Thyroid gland (tissue), 4 donors: ENCODE measurements at regions not wholly inside any gene's neighbourhood (a gene's known extent, or its start where the extent isn't known, plus 50 kb on each side); places are given as distances from the start of the nearest gene placed in this dataset.

Experiments
- DNase-seq, 2 donors: peaks; one replicate each; pipeline ENCODE4 v3.0.0-alpha.2; 2019
- H3K27ac ChIP-seq, 3 donors: fragments of 200-600 bp; sonication (generic); 1 replicate in 2 of 3; 2 replicates in 1 of 3; pipeline ENCODE4 v1.5.1; 2016 to 2019; ENCODE audit warnings: mild to moderate bottlenecking in 1 of 3, moderate library complexity in 1 of 3
- H3K27me3 ChIP-seq: fragments of 200-600 bp; sonication (generic); one replicate; pipeline ENCODE4 v1.5.1; 2019
- H3K36me3 ChIP-seq, 2 donors: fragments of 200-600 bp; sonication (generic); one replicate each; pipeline ENCODE4 v1.5.1; 2016 to 2019
- H3K4me1 ChIP-seq, 2 donors: fragments of 200-600 bp; sonication (generic); one replicate each; pipeline ENCODE4 v1.5.1; 2017 to 2019
- H3K4me3 ChIP-seq, 3 donors: fragments of 200-600 bp; sonication (generic); replicated peaks in 1 of 3; 1 replicate in 2 of 3; 2 replicates in 1 of 3; pipeline ENCODE4 v1.5.1; 2016; ENCODE audit warnings: mild to moderate bottlenecking in 1 of 3
- H3K9me3 ChIP-seq: fragments of 200-600 bp; sonication (generic); one replicate; pipeline ENCODE4 v1.5.1; 2017
- POLR2A ChIP-seq, 2 donors: fragments of 450-650 bp; IDR thresholded peaks; one replicate each; pipeline ENCODE4 v1.6.1; 2017; ENCODE audit warnings: antibody characterized with exemption in 2 of 2, mild to moderate bottlenecking in 2 of 2, moderate library complexity in 1 of 2
- WGBS, 2 donors: methylation state at CpG; one replicate each; pipeline ENCODE4 v1.1.5; 2017; 5-methylcytosine and 5-hydroxymethylcytosine counted together
- intact Hi-C: fragments of 100-400 bp; cut with DNase I; formaldehyde crosslinking; loops from one replicate; pipeline ENCODE4 v1.15.1; 2023
- TF ChIP-seq, protein P1 (sequence below), 6 experiments: fragments of 200-600 bp in 3 of 6; fragments of 450-650 bp in 3 of 6; sonication (generic) in 3 of 6; IDR thresholded peaks; one replicate each; pipeline ENCODE4 v1.5.1; 2016 to 2019; ENCODE audit warnings: antibody characterized with exemption in 6 of 6, mild to moderate bottlenecking in 2 of 6, inconsistent platforms in 1 of 6, moderate library complexity in 1 of 6

DNA sequence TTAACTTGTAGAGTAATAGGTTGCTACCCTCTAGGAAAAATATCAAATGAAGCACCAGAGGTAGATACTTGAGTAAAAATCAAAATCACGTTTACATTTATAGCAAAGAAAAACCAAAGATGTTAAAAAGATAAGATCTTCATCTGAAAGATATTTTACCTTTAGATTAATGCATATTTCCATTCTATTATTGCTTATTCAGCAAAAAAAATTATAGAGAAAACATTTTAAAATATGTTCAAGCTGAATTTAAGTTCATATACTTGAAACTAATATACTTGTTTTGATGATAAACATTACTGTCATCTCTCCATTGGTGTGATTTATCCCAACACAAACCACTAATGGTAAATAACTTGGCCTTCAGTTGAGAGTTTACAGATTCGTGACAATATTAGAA lies 422.3 kb downstream of the CAAP1 start:
- WGBS, 2 donors, result 76 to 80% methylated on average over 2 of the region's 2 CpGs
- Histone ChIP-seq H3K9me3 (no peaks in the 10 kb centered on the region), H3K36me3 (no peaks in the 10 kb centered on the region), H3K27me3 (no peaks in the 10 kb centered on the region), H3K27ac (no peak overlapping the region), H3K4me3 (no peak overlapping the region), H3K4me1 (no peaks in the 10 kb centered on the region)
- TF ChIP-seq, protein P1, sequence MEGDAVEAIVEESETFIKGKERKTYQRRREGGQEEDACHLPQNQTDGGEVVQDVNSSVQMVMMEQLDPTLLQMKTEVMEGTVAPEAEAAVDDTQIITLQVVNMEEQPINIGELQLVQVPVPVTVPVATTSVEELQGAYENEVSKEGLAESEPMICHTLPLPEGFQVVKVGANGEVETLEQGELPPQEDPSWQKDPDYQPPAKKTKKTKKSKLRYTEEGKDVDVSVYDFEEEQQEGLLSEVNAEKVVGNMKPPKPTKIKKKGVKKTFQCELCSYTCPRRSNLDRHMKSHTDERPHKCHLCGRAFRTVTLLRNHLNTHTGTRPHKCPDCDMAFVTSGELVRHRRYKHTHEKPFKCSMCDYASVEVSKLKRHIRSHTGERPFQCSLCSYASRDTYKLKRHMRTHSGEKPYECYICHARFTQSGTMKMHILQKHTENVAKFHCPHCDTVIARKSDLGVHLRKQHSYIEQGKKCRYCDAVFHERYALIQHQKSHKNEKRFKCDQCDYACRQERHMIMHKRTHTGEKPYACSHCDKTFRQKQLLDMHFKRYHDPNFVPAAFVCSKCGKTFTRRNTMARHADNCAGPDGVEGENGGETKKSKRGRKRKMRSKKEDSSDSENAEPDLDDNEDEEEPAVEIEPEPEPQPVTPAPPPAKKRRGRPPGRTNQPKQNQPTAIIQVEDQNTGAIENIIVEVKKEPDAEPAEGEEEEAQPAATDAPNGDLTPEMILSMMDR (IDR thresholded peaks at IDR 0.05), result no peak
- intact Hi-C loops, result no loop called here
- no peak for DNase-seq

DNA sequence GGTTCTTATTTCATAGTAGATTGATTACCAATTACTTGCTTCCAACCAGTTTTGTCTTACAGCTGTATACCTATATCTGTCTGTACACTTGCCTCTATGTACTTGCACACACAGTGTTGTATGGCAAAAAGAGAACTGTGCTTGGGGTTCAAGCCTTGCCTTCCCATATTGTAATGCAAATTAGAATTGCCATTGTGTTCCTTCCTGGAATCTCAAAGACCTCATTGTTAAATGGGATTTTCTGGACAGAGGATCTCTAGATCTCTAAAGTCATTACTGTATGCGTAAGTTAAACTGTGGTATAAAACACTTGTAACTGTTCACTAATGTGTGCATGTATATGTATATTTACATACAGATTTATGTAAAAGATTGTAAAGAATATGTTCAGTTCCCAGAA lies 428.8 kb downstream of the CAAP1 start:
- WGBS, 2 donors, result 93 to 97% methylated on average over 1 of the region's 1 CpG
- intact Hi-C loops, result no loop called here
- no peak overlapping the region for H3K27ac ChIP-seq
- H3K4me1 ChIP-seq, result no peaks in the 10 kb centered on the region
- no peaks in the 10 kb centered on the region for H3K36me3 ChIP-seq
- no peaks in the 10 kb centered on the region for H3K9me3 ChIP-seq
- H3K27me3 ChIP-seq, result no peaks in the 10 kb centered on the region
- no peak for TF ChIP-seq POLR2A (IDR thresholded peaks at IDR 0.05)
- TF ChIP-seq, protein P1 (IDR thresholded peaks at IDR 0.05), result no peak
- DNase-seq, result no peak
- no peak overlapping the region for H3K4me3 ChIP-seq

DNA sequence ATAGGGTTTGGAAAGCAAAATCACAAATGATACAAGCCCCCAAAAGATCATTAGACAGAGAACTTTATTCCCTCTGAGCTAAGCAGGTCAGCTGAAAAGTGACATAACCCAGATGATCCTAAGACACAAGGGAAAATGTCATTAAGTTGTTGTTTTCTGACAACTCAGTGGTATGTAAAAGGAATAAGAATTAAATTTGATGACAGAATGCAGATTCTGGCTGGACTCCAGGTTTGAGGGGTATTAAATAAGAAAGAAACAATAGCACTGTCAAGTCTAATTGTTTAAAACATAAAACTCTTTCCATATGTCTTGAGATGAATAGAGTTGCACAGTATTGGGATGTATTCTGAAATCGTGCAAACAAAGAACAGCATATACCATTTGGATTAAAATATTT lies 429.9 kb downstream of the CAAP1 start:
- no peaks in the 10 kb centered on the region for H3K4me1 ChIP-seq
- no peaks in the 10 kb centered on the region for H3K27me3 ChIP-seq
- no peaks in the 10 kb centered on the region for H3K36me3 ChIP-seq
- H3K27ac ChIP-seq, result no peak overlapping the region
- WGBS, 2 donors, result 75% methylated on average over 1 of the region's 1 CpG
- TF ChIP-seq, protein P1 (IDR thresholded peaks at IDR 0.05), result no peak
- no peak for TF ChIP-seq POLR2A (IDR thresholded peaks at IDR 0.05)
- intact Hi-C loops, result no loop called here
- no peaks in the 10 kb centered on the region for H3K9me3 ChIP-seq
- DNase-seq, result no peak
- no peak overlapping the region for H3K4me3 ChIP-seq

DNA sequence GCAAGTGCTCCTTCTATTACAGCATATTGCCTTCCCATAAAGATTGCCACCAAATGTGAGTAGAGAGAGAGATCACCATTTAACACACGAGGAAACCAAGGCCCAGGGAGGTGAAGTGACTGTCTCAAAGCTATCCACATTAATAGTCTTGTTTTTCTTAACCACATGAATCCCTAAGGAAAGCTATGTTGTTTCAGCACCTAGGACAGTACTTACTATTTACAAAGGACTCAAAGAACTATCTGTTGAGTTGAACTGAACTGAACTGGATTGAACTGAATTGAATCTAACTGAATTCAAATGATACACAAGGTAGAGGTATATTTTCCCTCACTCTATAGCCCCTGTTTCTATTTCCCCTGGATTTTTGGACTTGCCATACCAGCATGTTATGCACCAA lies 430.4 kb downstream of the CAAP1 start:
- Histone ChIP-seq H3K27me3 (no peaks in the 10 kb centered on the region), H3K27ac (no peak overlapping the region), H3K4me1 (no peaks in the 10 kb centered on the region), H3K9me3 (no peaks in the 10 kb centered on the region), H3K4me3 (no peak overlapping the region), H3K36me3 (no peaks in the 10 kb centered on the region)
- intact Hi-C loops, result no loop called here
- 45 to 48% methylated on average over 1 of the region's 1 CpG for WGBS, 2 donors
- TF ChIP-seq, protein P1 (IDR thresholded peaks at IDR 0.05), result no peak
- no peak for TF ChIP-seq POLR2A (IDR thresholded peaks at IDR 0.05)
- DNase-seq, result no peak

- intact Hi-C loops, result no loop called here
- no peak for DNase-seq
- Histone ChIP-seq H3K27ac (no peak overlapping the region), H3K36me3 (no peaks in the 10 kb centered on the region), H3K4me1 (no peaks in the 10 kb centered on the region), H3K9me3 (no peaks in the 10 kb centered on the region), H3K4me3 (no peak overlapping the region), H3K27me3 (no peaks in the 10 kb centered on the region)
- 47 to 56% methylated on average over 1 of the region's 1 CpG for WGBS, 2 donors
- TF ChIP-seq, protein P1 (IDR thresholded peaks at IDR 0.05), result no peak
- no peak for TF ChIP-seq POLR2A (IDR thresholded peaks at IDR 0.05)
Observed at GRCh38 chr9:26460624-26461023, 432.0 kb downstream of the CAAP1 start.
